GM18498 (cell line): ENCODE measurements at regions not wholly inside any gene's neighbourhood (a gene's known extent, or its start where the extent isn't known, plus 50 kb on each side); places are given as distances from the start of the nearest gene placed in this dataset.
A peak's percentile ranks its signal among the peaks of the same experiment; 100 is the strongest.

Experiments used
- ATAC-seq: cut with Tn5 transposase; IDR thresholded peaks from one replicate; pipeline ENCODE4 v1.9.1; 2021; ENCODE audit warnings: mild to moderate bottlenecking, moderate library complexity; ENCODE audit not compliant: unreplicated experiment

GRCh38 chr9:7996558-7996957 lies 197.0 kb upstream of the DMAC1 start:
- no peak for ATAC-seq

- ATAC-seq = no peak
These were observed 189.2 kb upstream of the DMAC1 start for GRCh38 chr9:7988644-7989280.

DNA sequence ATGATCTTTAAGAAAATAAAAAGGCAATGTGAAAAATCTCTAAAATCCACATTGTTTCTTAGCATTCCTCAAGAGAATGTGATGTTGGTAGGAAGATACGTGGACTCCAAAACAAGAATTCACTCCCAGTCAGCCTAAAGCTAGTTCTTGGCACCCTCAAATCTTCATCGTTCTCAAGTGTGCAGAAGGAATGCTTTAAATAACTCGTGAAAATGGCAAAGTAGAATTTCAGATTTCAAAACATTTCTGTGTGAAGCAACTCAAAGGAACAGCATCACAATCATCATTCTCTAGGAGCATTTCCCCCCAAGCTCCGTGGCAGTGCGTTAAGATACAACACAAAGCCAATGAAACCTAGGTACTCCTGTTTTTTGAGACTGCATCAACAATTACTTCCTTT lies 185.1 kb upstream of the DMAC1 start:
- ATAC-seq = no peak

GRCh38 chr9:7984203-7984602 lies 184.6 kb upstream of the DMAC1 start:
- no peak for ATAC-seq

GRCh38 chr9:7983490-7983889 lies 183.9 kb upstream of the DMAC1 start:
- ATAC-seq = no peak

GRCh38 chr9:7982907-7983306 lies 183.3 kb upstream of the DMAC1 start:
- no peak for ATAC-seq

DNA sequence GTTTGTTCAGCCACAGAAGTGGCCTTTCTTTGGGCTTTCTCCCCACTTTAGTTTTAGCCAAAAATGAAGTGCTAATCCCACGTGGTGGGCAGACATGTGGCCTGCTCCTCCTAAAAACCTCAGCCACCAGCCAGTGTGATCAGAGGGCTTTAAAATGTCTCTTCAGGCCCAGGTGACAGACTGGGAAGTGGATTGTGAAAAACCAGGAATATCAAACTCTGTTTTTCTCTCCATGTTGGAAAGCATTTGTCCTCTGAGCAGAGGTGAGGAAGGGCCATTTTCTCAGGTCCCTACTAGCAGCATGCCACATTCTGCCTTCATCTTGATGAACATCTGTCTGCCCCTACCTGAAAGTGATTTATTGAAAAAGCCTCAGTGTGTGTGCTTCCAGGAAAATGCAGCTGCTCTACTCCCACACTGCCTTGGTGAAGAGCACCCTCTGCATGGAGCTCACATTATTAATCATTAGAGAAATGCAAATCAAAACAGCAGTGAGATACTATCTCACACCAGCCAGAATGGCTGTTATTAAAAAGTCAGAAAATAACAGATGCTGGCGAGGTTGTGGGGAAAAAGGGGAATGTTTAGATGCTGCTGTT lies 181.2 kb upstream of the DMAC1 start:
- no peak for ATAC-seq

DNA sequence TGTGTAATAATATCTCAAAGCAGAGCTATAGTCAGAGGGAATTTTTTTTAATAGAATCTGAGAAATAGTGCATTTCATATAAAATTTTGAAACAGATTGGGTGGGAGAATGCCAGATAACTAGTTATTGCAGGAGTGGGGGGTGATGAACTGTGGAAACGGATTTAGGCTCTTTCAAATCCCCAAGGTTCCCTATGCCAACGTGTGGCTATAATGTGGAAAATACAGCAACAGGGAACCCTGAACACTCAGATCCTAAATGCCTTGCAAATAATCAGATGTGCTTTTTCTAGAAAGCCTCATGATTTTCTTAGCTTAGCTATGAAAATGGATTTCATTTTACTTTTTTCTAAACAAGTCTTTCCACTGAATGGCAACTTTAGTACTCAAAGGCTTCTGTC lies 180.5 kb upstream of the DMAC1 start:
- ATAC-seq = no peak

GRCh38 chr9:7979611-7980010 lies 180.0 kb upstream of the DMAC1 start:
- ATAC-seq = no peak

DNA sequence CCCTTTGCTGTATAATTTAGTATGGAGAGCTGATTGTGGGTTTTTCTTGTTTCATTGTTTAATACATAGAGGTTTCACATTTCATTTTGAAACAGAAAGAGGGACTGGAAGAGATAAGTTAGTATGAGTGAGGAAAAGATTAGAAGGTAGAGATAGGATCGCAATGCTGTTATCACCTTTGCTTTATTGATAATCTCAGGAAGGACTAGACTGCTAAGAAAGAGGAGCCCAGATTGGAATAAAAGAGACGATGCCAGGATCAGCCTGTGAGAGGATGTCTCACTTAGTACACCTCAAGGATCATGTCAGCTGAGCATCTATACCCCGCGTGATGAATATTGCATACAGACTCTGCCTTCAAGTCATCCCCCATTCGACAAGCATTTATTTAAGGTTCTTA lies 178.0 kb upstream of the DMAC1 start:
- no peak for ATAC-seq

- peak; percentile 11 for ATAC-seq
These were observed 177.3 kb upstream of the DMAC1 start for GRCh38 chr9:7976856-7977255.

DNA sequence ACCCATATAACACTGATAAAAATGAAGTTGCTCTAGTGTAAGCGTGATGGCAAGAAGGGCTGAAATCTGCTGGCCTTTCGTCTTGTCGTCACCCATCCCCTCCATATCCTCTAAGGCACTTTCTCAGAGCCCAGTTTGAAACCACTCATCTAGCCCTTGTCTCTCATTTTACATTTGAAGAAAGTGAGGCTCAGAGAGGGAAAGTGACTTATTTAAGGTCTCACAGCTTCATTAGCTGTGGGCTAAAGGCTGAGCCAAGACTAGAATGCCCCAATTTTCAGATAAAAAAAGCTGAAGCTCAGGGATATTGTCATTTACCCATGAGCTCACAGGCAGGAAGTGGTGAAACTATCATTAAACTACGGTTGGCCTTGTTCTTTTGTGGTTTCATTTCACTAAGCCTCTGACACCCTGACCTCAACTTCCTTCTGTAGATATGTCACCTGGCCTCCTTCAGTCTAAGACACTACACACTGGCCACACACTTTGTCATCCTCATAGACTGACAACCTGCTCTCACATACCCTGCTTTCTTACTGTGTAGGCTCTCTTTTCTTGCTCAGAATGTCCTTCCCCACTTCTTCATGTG lies 176.7 kb upstream of the DMAC1 start:
- ATAC-seq = peak; percentile 98

DNA sequence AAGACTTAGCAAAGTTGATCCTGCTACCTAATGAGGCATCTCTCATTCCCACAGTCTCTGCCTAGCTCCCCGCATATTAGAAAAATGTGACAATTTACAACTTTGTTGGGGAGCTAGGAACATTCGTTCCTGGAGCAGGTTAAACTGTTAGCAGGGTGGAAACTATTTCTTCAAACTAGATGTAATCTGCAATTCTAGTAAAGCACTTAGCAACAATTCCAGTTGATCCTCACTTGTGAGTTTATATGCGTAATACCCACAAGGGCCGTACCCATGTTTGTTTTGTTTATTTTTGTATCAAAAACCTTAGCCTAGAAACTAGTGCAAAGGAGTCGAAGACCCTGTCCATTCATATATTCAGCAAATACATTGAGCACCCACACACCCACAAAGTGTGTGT lies 175.8 kb upstream of the DMAC1 start:
- no peak for ATAC-seq

DNA sequence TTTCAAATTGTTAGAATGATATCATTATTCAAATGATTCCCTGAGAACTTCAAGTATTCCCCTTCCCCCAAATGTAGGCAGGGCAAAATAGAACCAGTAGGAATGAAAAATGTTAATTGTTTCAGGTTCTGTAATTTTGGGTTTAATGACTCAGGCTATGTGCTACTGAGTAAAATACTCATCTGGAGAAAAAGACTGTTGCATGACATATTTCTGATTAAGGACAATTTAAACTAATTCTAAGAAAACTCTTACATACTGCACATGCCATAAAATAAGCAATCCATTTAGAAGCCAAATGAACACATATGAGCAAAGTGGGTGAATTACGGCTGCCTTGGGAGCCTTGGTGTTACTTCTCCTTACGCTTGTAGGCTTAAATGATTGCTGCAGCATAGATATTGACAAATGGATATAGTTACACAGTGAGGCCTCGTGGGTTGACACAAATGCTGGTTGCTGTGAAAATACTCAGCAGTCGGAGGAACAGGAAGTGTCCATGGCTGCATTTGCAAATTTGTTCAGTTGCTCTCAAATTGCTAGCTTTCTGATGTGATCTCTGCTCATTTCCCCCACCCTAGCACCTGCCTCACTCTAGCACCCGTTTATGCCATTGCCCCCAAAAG lies 174.9 kb upstream of the DMAC1 start:
- peak; percentile 25 for ATAC-seq

GRCh38 chr9:7973123-7973522 lies 173.5 kb upstream of the DMAC1 start:
- ATAC-seq = no peak

- ATAC-seq = no peak
These were observed 171.2 kb upstream of the DMAC1 start for GRCh38 chr9:7970681-7971330.

DNA sequence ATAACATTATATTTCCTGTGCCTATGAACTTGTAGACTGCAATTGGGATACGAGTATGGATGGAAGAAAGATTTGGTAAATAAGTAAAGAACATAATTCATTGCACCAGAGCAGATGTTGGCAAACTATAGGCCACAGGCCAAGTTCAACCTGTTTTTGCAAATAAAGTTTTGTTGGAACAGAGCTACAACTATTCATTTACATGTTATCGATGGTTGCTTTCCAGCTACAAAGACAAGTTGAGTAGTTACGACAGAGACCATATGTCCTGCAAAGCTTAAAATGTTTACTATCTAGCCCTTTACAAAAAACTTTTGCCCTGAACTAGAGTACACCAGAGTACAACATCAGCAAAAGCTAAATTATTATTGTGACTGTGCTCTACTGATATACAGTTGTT lies 169.1 kb upstream of the DMAC1 start:
- ATAC-seq = no peak

DNA sequence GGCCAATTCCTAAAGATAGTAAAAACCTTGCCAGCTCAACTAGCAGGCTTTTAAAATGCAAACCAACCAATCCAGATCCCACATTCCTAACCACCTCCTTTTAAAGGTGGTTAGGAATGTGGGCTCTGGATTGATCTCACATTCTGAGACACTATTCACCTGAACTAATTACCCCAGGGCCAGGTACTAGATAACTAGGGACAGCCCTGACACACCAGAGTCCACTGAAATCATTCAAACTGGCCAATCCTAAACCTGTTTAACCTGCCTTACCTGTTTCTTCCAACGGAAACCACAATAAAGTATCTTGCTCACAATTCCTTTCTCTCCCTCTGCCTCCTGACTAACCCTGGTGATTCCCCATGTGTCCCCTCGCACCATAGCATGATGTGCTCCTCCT lies 168.3 kb upstream of the DMAC1 start:
- ATAC-seq = no peak

- ATAC-seq = no peak
These were observed 167.7 kb upstream of the DMAC1 start for GRCh38 chr9:7967093-7967827.

DNA sequence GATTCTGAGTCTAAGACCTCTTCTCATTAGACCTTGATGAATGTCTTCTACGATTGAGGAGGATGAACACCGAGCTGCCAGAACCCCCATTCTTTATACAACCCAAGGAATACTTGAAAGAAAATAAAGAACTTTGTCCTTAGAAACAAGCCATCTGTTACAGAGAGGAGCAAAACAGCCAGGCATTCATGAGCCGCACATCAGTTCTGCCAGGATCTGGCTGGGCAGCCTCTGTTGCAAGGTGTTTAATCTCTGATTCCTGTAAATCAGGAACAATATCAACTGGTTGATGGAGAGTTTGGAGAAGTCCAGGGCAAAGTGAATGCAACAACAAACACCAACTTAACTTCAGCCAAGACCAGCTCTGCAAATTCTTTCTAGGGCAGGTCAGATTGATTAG lies 165.5 kb upstream of the DMAC1 start:
- no peak for ATAC-seq

- ATAC-seq = no peak
These were observed 163.4 kb upstream of the DMAC1 start for GRCh38 chr9:7963026-7963425.
